ENCODE measurements at regions not wholly inside any gene's neighbourhood (a gene's known extent, or its start where the extent isn't known, plus 50 kb on each side); places are given as distances from the start of the nearest gene placed in this dataset.

DNA sequence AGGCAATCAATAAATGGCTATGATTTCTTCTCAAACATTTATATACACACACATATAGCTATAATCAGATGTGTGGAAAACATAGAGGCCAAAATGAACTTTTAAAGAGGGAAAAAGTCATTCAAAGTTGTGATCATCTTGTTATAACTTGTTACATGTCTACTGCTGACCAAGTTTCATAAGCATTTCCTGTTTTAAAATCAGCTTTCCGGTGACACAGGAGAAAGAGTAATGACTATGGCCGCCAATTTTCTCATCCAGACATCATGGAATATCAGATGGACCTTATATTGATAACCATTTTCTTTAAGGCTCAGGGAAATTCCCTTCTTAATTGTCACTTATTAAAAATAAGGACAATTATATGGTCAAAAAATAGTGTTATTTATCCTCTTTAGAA lies 71.7 kb upstream of the AGTR1 start:
- CTCF ChIA-PET, result no interaction called here
- no peaks in the 10 kb centered on the region for H3K36me3 Mint-ChIP-seq (ENCODE audit: insufficient read depth, unreplicated experiment)
- peaks cover 13% of the 10 kb centered on the region for H3K9me3 Mint-ChIP-seq (ENCODE audit: unreplicated experiment)
- no peak for DNase-seq (ENCODE audit: unreplicated experiment)
- POLR2A ChIA-PET, result no interaction called here
- H3K4me1 Mint-ChIP-seq (ENCODE audit: insufficient read depth, unreplicated experiment), result no peaks in the 10 kb centered on the region
- H3K27me3 Mint-ChIP-seq (ENCODE audit: insufficient read depth, unreplicated experiment), result no peaks in the 10 kb centered on the region
- no peak overlapping the region for H3K4me3 Mint-ChIP-seq (ENCODE audit: unreplicated experiment)
- BruUV-seq (replicated peaks), result no TSS peak
- intact Hi-C loops (cut with micrococcal nuclease), result no loop called here
- no peak overlapping the region for H3K27ac Mint-ChIP-seq (ENCODE audit: low read depth, unreplicated experiment)
- TF ChIP-seq, protein P1, sequence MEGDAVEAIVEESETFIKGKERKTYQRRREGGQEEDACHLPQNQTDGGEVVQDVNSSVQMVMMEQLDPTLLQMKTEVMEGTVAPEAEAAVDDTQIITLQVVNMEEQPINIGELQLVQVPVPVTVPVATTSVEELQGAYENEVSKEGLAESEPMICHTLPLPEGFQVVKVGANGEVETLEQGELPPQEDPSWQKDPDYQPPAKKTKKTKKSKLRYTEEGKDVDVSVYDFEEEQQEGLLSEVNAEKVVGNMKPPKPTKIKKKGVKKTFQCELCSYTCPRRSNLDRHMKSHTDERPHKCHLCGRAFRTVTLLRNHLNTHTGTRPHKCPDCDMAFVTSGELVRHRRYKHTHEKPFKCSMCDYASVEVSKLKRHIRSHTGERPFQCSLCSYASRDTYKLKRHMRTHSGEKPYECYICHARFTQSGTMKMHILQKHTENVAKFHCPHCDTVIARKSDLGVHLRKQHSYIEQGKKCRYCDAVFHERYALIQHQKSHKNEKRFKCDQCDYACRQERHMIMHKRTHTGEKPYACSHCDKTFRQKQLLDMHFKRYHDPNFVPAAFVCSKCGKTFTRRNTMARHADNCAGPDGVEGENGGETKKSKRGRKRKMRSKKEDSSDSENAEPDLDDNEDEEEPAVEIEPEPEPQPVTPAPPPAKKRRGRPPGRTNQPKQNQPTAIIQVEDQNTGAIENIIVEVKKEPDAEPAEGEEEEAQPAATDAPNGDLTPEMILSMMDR (IDR thresholded peaks at IDR 0.05; ENCODE audit: unreplicated experiment), result no peak

DNA sequence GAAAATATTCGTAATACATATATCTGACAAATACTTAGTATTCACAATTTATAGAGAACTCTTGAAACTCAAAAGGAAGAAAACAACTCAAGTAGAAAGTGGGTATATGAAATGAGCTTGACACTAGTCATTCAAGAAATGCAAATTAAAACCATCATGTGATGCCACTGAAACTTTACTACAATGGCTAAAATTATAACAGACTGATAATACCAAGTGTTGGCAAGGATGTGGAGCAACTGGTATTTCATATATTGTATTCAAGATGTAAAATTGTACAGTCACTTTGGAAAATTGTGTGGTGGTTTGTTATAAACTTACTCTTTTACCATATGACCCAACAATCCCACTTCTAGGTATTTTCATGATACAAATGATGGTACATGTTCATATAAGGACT lies 68.7 kb upstream of the AGTR1 start:
- ChIA-PET POLR2A (no interaction called here), CTCF (no interaction called here)
- Mint-ChIP-seq H3K4me3 (ENCODE audit: unreplicated experiment) (no peak overlapping the region), H3K36me3 (ENCODE audit: insufficient read depth, unreplicated experiment) (no peaks in the 10 kb centered on the region), H3K4me1 (ENCODE audit: insufficient read depth, unreplicated experiment) (no peaks in the 10 kb centered on the region), H3K27ac (ENCODE audit: low read depth, unreplicated experiment) (no peak overlapping the region), H3K9me3 (ENCODE audit: unreplicated experiment) (peaks cover 13% of the 10 kb centered on the region), H3K27me3 (ENCODE audit: insufficient read depth, unreplicated experiment) (peaks cover 27% of the 10 kb centered on the region)
- no peak for DNase-seq (ENCODE audit: unreplicated experiment)
- TF ChIP-seq, protein P1 (IDR thresholded peaks at IDR 0.05; ENCODE audit: unreplicated experiment), result no peak
- no TSS peak for BruUV-seq (replicated peaks)
- intact Hi-C loops (cut with micrococcal nuclease), result no loop called here

DNA sequence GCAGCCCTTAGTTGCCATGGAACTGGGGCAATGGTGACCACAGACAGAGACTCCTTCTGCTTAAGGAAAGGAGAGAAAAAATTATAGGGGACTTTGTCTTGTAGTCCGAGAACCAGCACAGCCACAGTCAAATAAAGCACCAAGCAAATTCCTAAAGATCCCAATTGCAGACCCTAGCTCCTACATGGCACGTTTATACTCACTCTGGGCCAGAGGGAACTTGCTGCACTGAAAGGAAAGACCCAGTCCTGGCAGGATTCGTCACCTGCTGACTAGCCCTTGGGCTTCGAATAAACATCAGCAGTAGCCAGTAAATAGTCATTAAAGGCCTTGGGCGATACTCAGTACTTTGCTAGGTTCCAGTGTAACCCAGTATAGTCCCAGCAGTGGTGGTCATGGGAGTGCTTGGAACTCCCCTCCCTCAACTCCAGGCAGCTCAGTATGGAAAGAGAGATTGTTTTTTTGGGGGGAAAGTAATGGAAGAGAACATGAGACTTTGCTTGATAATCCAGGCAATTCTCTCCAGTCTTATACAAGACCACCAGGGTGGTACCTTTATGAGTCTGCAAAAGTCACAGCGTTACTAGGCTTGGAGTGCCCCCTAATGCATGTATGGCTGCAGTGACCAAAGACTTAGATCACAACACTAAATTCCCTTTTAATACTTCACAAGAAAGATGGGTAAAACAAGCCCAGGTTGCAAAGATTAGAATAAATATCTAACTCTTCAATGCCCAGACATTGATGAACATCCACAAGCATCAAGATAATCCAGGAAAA lies 66.4 kb upstream of the AGTR1 start:
- POLR2A ChIA-PET, result interaction anchor here (0.8 kb wide), 1 partner anchor 885 kb away, joined by 3 read pairs; no protein-coding TSS in a partner anchor
- H3K27me3 Mint-ChIP-seq (ENCODE audit: insufficient read depth, unreplicated experiment), result peaks cover 50% of the 10 kb centered on the region

DNA sequence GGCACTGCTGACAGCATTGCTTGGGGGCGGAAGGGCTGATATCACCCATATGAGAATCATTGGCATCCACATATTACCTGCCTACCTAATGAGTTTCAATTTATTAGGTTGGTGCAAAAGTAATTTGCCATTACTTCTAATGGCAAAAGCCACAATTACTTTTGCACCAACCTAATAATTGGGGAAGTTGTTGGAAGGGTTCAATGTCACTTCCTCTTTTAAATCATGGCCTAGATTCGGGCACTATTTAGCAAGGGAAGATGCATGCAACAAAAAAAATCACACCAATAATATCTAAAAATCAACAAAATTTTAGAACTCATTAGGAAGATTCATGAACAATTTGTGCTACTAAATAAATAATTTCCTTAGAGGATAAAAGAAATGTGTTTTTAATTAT lies 56.0 kb upstream of the AGTR1 start:
- H3K36me3 Mint-ChIP-seq (ENCODE audit: insufficient read depth, unreplicated experiment), result no peaks in the 10 kb centered on the region

More for the DNA sequence above, 66.4 kb upstream of the AGTR1 start:
- H3K36me3 Mint-ChIP-seq (ENCODE audit: insufficient read depth, unreplicated experiment), result no peaks in the 10 kb centered on the region
- no peak overlapping the region for H3K27ac Mint-ChIP-seq (ENCODE audit: low read depth, unreplicated experiment)
- BruUV-seq (replicated peaks), result no TSS peak
- H3K9me3 Mint-ChIP-seq (ENCODE audit: unreplicated experiment), result peaks cover 13% of the 10 kb centered on the region
- H3K4me1 Mint-ChIP-seq (ENCODE audit: insufficient read depth, unreplicated experiment), result no peaks in the 10 kb centered on the region
- intact Hi-C loops (cut with micrococcal nuclease), result no loop called here
- DNase-seq (ENCODE audit: unreplicated experiment), result no peak
- H3K4me3 Mint-ChIP-seq (ENCODE audit: unreplicated experiment), result no peak overlapping the region
- TF ChIP-seq, protein P1 (IDR thresholded peaks at IDR 0.05; ENCODE audit: unreplicated experiment), result no peak
- CTCF ChIA-PET, result no interaction called here

More for the DNA sequence above, 56.0 kb upstream of the AGTR1 start:
- DNase-seq (ENCODE audit: unreplicated experiment), result no peak
- Mint-ChIP-seq H3K4me3 (ENCODE audit: unreplicated experiment) (no peak overlapping the region), H3K4me1 (ENCODE audit: insufficient read depth, unreplicated experiment) (peaks cover 9% of the 10 kb centered on the region), H3K27ac (ENCODE audit: low read depth, unreplicated experiment) (no peak overlapping the region), H3K27me3 (ENCODE audit: insufficient read depth, unreplicated experiment) (peaks cover 3% of the 10 kb centered on the region), H3K9me3 (ENCODE audit: unreplicated experiment) (no peaks in the 10 kb centered on the region)
- CTCF ChIA-PET, result no interaction called here
- no TSS peak for BruUV-seq (replicated peaks)
- intact Hi-C loops (cut with micrococcal nuclease), result no loop called here
- TF ChIP-seq, protein P1 (IDR thresholded peaks at IDR 0.05; ENCODE audit: unreplicated experiment), result no peak
- POLR2A ChIA-PET, result no interaction called here
